A549 (cell line): ENCODE measurements at regions not wholly inside any gene's neighbourhood (a gene's known extent, or its start where the extent isn't known, plus 50 kb on each side); places are given as distances from the start of the nearest gene placed in this dataset.

Experiments
- ATAC-seq, 2 experiments: fragments of 200-7000 bp in 1 of 2; fragments of >200 bp in 1 of 2; cut with Nextera tagmentation in 1 of 2; cut with Tn5 transposase in 1 of 2; 3 replicates each; pipeline versions ENCODE4 v1.8.0 to v1.9.1; 2018 to 2020; ENCODE audit warnings: mild to moderate bottlenecking in 1 of 2, moderate library complexity in 1 of 2
- CTCF ChIA-PET: fragments of 300-600 bp; sonication (Branson Sonifier 250); formaldehyde crosslinking; extraction: SDS; loops from one replicate; lab custom pipeline; 2021; ENCODE audit warnings: antibody characterized with exemption, inconsistent platforms; lab: Yijun Ruan, JAX
- POLR2A ChIA-PET: fragments of 350-600 bp; formaldehyde crosslinking; extraction: SDS; loops from one replicate; lab custom pipeline; 2021; ENCODE audit warnings: antibody characterized with exemption, inconsistent platforms; lab: Yijun Ruan, JAX
- DNase-seq, 2 experiments: peaks; one replicate each; pipeline versions ENCODE4 v3.0.0 to v3.0.0-alpha.2; 2011 to 2016; ENCODE audit warnings: low read depth in 1 of 2, low spot score in 1 of 2
- FAIRE-seq: peaks from 2 replicates; lab custom pipeline; 2011; peaks lifted over from hg19 to GRCh38; lab: Jason Lieb, UNC
- H3K27ac ChIP-seq, 2 experiments: fragments of >200 bp; sonication (Bioruptor Twin); formaldehyde crosslinking; 3 replicates each; pipeline ENCODE4 v1.5.1; 2016 to 2017
- H3K4me1 ChIP-seq: fragments of >200 bp; sonication (Bioruptor Twin); formaldehyde crosslinking; 3 replicates; pipeline ENCODE4 v1.6.1; 2016
- H3K4me2 ChIP-seq: fragments of >200 bp; sonication (Bioruptor Twin); formaldehyde crosslinking; 3 replicates; pipeline ENCODE4 v1.6.1; 2016
- H3K4me3 ChIP-seq: fragments of >200 bp; sonication (Bioruptor Twin); formaldehyde crosslinking; 3 replicates; pipeline ENCODE4 v1.5.1; 2016
- H3K9me3 ChIP-seq: fragments of >200 bp; sonication (Bioruptor Twin); formaldehyde crosslinking; 3 replicates; pipeline ENCODE4 v1.6.1; 2016
- BCL3 ChIP-seq: fragments of >200 bp; sonication (Bioruptor Twin); formaldehyde crosslinking; IDR thresholded peaks from 3 replicates; pipeline ENCODE4 v1.6.1; 2016
- CBX2 ChIP-seq: fragments of 200-600 bp; sonication (generic); IDR thresholded peaks from 2 replicates; pipeline ENCODE4 v1.6.1; 2016; ENCODE audit warnings: low read depth, mild to moderate bottlenecking, borderline replicate concordance
- CBX8 ChIP-seq: fragments of 200-600 bp; sonication (generic); IDR thresholded peaks from 2 replicates; pipeline ENCODE4 v1.6.1; 2016
- CEBPB ChIP-seq, 2 experiments: fragments of >200 bp in 1 of 2; sonication (Bioruptor Twin) in 1 of 2; formaldehyde crosslinking in 1 of 2; IDR thresholded peaks; 2 replicates each; pipeline ENCODE4 v1.6.1; 2012 to 2016
- GATA3 ChIP-seq: IDR thresholded peaks from 2 replicates; pipeline ENCODE4 v1.6.1; 2012; ENCODE audit warnings: borderline replicate concordance
- HOXA7 ChIP-seq: fragments of 250-450 bp; sonication (Bioruptor Pico); IDR thresholded peaks from 2 replicates; pipeline ENCODE4 v1.5.0; 2020; ENCODE audit warnings: mild to moderate bottlenecking, moderate library complexity
- HOXB13 ChIP-seq: fragments of 250-450 bp; sonication (Bioruptor Pico); IDR thresholded peaks from 2 replicates; pipeline ENCODE4 v1.5.0; 2020; ENCODE audit warnings: low read depth, mild to moderate bottlenecking, moderate library complexity
- JUNB ChIP-seq: fragments of >200 bp; sonication (Bioruptor Twin); formaldehyde crosslinking; IDR thresholded peaks from 2 replicates; pipeline ENCODE4 v1.6.1; 2016
- NPAS2 ChIP-seq: fragments of 250-450 bp; sonication (Bioruptor Pico); IDR thresholded peaks from 2 replicates; pipeline ENCODE4 v1.8.0; 2022; ENCODE audit warnings: mild to moderate bottlenecking, moderate library complexity, borderline replicate concordance
- PBX3 ChIP-seq: IDR thresholded peaks from 2 replicates; pipeline ENCODE4 v1.6.1; 2012
- PHF8 ChIP-seq: fragments of 200-600 bp; sonication (generic); IDR thresholded peaks from 2 replicates; pipeline ENCODE4 v1.6.1; 2016; ENCODE audit warnings: low read depth, mild to moderate bottlenecking, antibody characterized with exemption, moderate library complexity, borderline replicate concordance
- POLR2AphosphoS2 ChIP-seq: conservative IDR thresholded peaks from 2 replicates; pipeline ENCODE4 v1.6.1; 2012; ENCODE audit warnings: low read length, improper control_type of control experiment, inconsistent platforms
- RARB ChIP-seq: fragments of 250-450 bp; sonication (Bioruptor Pico); IDR thresholded peaks from 2 replicates; pipeline ENCODE4 v1.8.0; 2021; ENCODE audit warnings: mild to moderate bottlenecking, moderate library complexity
- RCOR1 ChIP-seq: fragments of 150-350 bp; IDR thresholded peaks from 2 replicates; pipeline ENCODE4 v1.6.1; 2014; ENCODE audit warnings: antibody characterized with exemption, low read length, low read depth
- REST ChIP-seq: fragments of 200-600 bp; sonication (generic); IDR thresholded peaks from 2 replicates; pipeline ENCODE4 v1.6.1; 2016; ENCODE audit warnings: antibody characterized with exemption, mild to moderate bottlenecking, moderate library complexity
- RNF2 ChIP-seq: fragments of 200-600 bp; sonication (generic); IDR thresholded peaks from 2 replicates; pipeline ENCODE4 v1.6.1; 2016; ENCODE audit warnings: low read depth, mild to moderate bottlenecking, antibody characterized with exemption, moderate library complexity, borderline replicate concordance
- SMC3 ChIP-seq: fragments of >200 bp; sonication (Bioruptor Twin); formaldehyde crosslinking; IDR thresholded peaks from 3 replicates; pipeline ENCODE4 v1.6.1; 2018; ENCODE audit warnings: inconsistent platforms
- TFCP2L1 ChIP-seq: fragments of 250-450 bp; sonication (Bioruptor Pico); IDR thresholded peaks from 2 replicates; pipeline ENCODE4 v1.5.0; 2021; ENCODE audit warnings: mild to moderate bottlenecking
- USF2 ChIP-seq: fragments of 450-650 bp; IDR thresholded peaks from 2 replicates; pipeline ENCODE4 v1.6.1; 2014; ENCODE audit warnings: antibody characterized with exemption
- ZC3H11A ChIP-seq: fragments of 450-650 bp; IDR thresholded peaks from 2 replicates; pipeline ENCODE4 v1.6.1; 2014; ENCODE audit warnings: antibody characterized with exemption, mild to moderate bottlenecking
- ZFP36 ChIP-seq: fragments of 450-650 bp; IDR thresholded peaks from 2 replicates; pipeline ENCODE4 v1.6.1; 2014; ENCODE audit warnings: borderline replicate concordance; ENCODE audit not compliant: partially characterized antibody
- ZNF302 ChIP-seq: fragments of 250-450 bp; sonication (Bioruptor Pico); IDR thresholded peaks from 2 replicates; pipeline ENCODE4 v1.9.0; 2021; ENCODE audit warnings: inconsistent platforms, mild to moderate bottlenecking, moderate library complexity
- ZSCAN20 ChIP-seq: fragments of 250-450 bp; sonication (Bioruptor Pico); IDR thresholded peaks from 2 replicates; pipeline ENCODE4 v1.8.0; 2022; ENCODE audit warnings: mild to moderate bottlenecking, moderate library complexity
- WGBS: methylation state at CpG from one replicate; pipeline ENCODE4 v1.1.6; 2017; ENCODE audit errors: missing lambda C conversion rate; 5-methylcytosine and 5-hydroxymethylcytosine counted together

GRCh38 chr1:118340928-118341910 lies 156.2 kb upstream of the SPAG17 start (continued):
- TF ChIP-seq BCL3 (no peak), RNF2 (no peak), POLR2AphosphoS2 (no peak), USF2 (no peak), ZSCAN20 (CRISPR knock-in tag) (no peak), HOXB13 (CRISPR knock-in tag) (no peak), PHF8 (no peak), CBX8 (no peak), TFCP2L1 (no peak)

- no peak overlapping the region for H3K27ac ChIP-seq
- no peak for FAIRE-seq
- no peak for DNase-seq
- TF ChIP-seq HOXA7 (CRISPR knock-in tag), result no peak
- no peak for TF ChIP-seq GATA3
- TF ChIP-seq RCOR1, result no peak
- no peak for TF ChIP-seq NPAS2 (CRISPR knock-in tag)
- no peak for TF ChIP-seq CBX2
- no peak for TF ChIP-seq ZFP36
- TF ChIP-seq SMC3, result no peak
- TF ChIP-seq JUNB, result no peak
- TF ChIP-seq HOXB13 (CRISPR knock-in tag), result no peak
- TF ChIP-seq ZSCAN20 (CRISPR knock-in tag), result no peak
- TF ChIP-seq RARB (CRISPR knock-in tag), result no peak
- no peak for TF ChIP-seq ZC3H11A
- TF ChIP-seq PBX3, result no peak
- TF ChIP-seq CEBPB (IDR thresholded peaks at IDR 0.05), result no peak
- TF ChIP-seq ZNF302, result no peak
- TF ChIP-seq REST, result no peak
- ATAC-seq, result no peak
- ChIA-PET CTCF (no interaction called here), POLR2A (no interaction called here)
- 1% methylated on average over 4 of the region's 4 CpGs for WGBS
- no peak overlapping the region for H3K4me3 ChIP-seq
- no peaks in the 10 kb centered on the region for H3K9me3 ChIP-seq
- H3K4me1 ChIP-seq, result no peaks in the 10 kb centered on the region
- no peak overlapping the region for H3K4me2 ChIP-seq
Measured at GRCh38 chr1:118339400-118340124, 154.5 kb upstream of the SPAG17 start.
